DND-41 (cell line): ENCODE measurements at regions not wholly inside any gene's neighbourhood (a gene's known extent, or its start where the extent isn't known, plus 50 kb on each side); places are given as distances from the start of the nearest gene placed in this dataset.

ENCODE experiments used
- ATAC-seq: fragments of 200-7000 bp; cut with Tn5 transposase; 3 replicates; pipeline ENCODE4 v1.9.1; 2021; ENCODE audit warnings: low read depth; ENCODE audit not compliant: insufficient read depth
- DNase-seq: peaks from one replicate; pipeline ENCODE4 v3.0.0-alpha.2; 2020
- H2AFZ ChIP-seq: 2 replicates; pipeline ENCODE4 v1.6.0; 2012; ENCODE audit warnings: low read depth, low read length
- H3K27ac ChIP-seq: 2 replicates; pipeline ENCODE4 v1.5.1; 2012; ENCODE audit warnings: low read length, inconsistent platforms
- H3K27me3 ChIP-seq: fragments of 200-600 bp; sonication (generic); 2 replicates; pipeline ENCODE4 v1.6.0; 2012; ENCODE audit warnings: low read length, mild to moderate bottlenecking, inconsistent platforms; ENCODE audit not compliant: insufficient read depth, poor library complexity
- H3K36me3 ChIP-seq: 2 replicates; pipeline ENCODE4 v1.5.1; 2012; ENCODE audit warnings: low read length, inconsistent platforms; ENCODE audit not compliant: insufficient read depth
- H3K4me1 ChIP-seq: 2 replicates; pipeline ENCODE4 v1.5.1; 2012; ENCODE audit warnings: mild to moderate bottlenecking, low read length; ENCODE audit not compliant: insufficient read depth
- H3K4me2 ChIP-seq: 2 replicates; pipeline ENCODE4 v1.6.0; 2012; ENCODE audit warnings: mild to moderate bottlenecking, moderate library complexity, low read length, inconsistent platforms; ENCODE audit not compliant: insufficient read depth
- H3K4me3 ChIP-seq, 2 experiments: fragments of 200-600 bp in 1 of 2; shearing (Covaris generic) in 1 of 2; 2 replicates each; pipeline ENCODE4 v1.5.1; 2012 to 2016; ENCODE audit warnings: inconsistent platforms in 2 of 2, low read length in 2 of 2, mild to moderate bottlenecking in 2 of 2, low read depth in 1 of 2, moderate library complexity in 1 of 2
- H3K79me2 ChIP-seq: 2 replicates; pipeline ENCODE4 v1.6.0; 2012; ENCODE audit warnings: low read length, inconsistent platforms; ENCODE audit not compliant: insufficient read depth
- H3K9ac ChIP-seq: 2 replicates; pipeline ENCODE4 v1.6.0; 2012; ENCODE audit warnings: low read depth, mild to moderate bottlenecking, inconsistent platforms, low read length, moderate library complexity
- H3K9me3 ChIP-seq: 2 replicates; pipeline ENCODE4 v1.5.1; 2012; ENCODE audit warnings: low read length, moderate library complexity, mild to moderate bottlenecking, inconsistent platforms; ENCODE audit not compliant: insufficient read depth, severe bottlenecking
- H4K20me1 ChIP-seq: 2 replicates; pipeline ENCODE4 v1.6.0; 2012; ENCODE audit warnings: low read length; ENCODE audit not compliant: insufficient read depth
- EZH2 ChIP-seq: IDR thresholded peaks from 3 replicates; pipeline ENCODE4 v1.6.1; 2012; ENCODE audit warnings: borderline replicate concordance, low read depth, mild to moderate bottlenecking, moderate library complexity, low read length, inconsistent platforms; ENCODE audit not compliant: severe bottlenecking
- TF ChIP-seq, protein P1 (sequence below): IDR thresholded peaks from 2 replicates; pipeline ENCODE4 v1.5.1; 2012; ENCODE audit warnings: borderline replicate concordance, low read length, moderate library complexity, mild to moderate bottlenecking; ENCODE audit not compliant: poor library complexity, severe bottlenecking; ENCODE audit errors: extremely low read depth

DNA sequence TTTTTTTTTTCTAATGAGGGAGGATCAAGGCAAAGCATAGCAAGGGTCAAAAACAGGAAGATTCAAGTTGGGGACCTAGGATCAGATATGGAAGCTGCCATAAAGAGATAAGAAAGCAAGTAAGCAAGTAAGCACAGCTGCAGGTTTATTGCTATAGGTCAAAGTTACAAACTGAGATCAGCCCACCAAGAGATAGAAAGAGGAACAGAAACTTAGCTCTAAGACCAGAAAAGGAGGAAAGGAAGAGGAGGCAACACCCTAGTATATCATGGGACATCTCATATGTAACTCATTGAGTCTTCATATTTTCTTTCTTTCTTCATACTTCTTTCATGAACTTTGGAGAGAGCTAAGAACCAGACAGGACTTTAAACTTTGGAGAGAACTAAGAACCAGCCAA is 295.9 kb upstream of the CRIM1 start:
- no peak overlapping the region for H2AFZ ChIP-seq
- ATAC-seq (no peak), DNase-seq (no peak)
- H3K36me3 ChIP-seq = no peaks in the 10 kb centered on the region
- peaks cover 2% of the 10 kb centered on the region for H3K27me3 ChIP-seq
- no peaks in the 10 kb centered on the region for H3K79me2 ChIP-seq
- no peak overlapping the region for H3K27ac ChIP-seq
- TF ChIP-seq, protein P1, sequence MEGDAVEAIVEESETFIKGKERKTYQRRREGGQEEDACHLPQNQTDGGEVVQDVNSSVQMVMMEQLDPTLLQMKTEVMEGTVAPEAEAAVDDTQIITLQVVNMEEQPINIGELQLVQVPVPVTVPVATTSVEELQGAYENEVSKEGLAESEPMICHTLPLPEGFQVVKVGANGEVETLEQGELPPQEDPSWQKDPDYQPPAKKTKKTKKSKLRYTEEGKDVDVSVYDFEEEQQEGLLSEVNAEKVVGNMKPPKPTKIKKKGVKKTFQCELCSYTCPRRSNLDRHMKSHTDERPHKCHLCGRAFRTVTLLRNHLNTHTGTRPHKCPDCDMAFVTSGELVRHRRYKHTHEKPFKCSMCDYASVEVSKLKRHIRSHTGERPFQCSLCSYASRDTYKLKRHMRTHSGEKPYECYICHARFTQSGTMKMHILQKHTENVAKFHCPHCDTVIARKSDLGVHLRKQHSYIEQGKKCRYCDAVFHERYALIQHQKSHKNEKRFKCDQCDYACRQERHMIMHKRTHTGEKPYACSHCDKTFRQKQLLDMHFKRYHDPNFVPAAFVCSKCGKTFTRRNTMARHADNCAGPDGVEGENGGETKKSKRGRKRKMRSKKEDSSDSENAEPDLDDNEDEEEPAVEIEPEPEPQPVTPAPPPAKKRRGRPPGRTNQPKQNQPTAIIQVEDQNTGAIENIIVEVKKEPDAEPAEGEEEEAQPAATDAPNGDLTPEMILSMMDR = no peak
- TF ChIP-seq EZH2 = no peak
- no peaks in the 10 kb centered on the region for H3K4me1 ChIP-seq
- no peak overlapping the region for H3K9ac ChIP-seq
- no peaks in the 10 kb centered on the region for H3K9me3 ChIP-seq
- no peaks in the 10 kb centered on the region for H4K20me1 ChIP-seq
- no peak overlapping the region for H3K4me3 ChIP-seq
- H3K4me2 ChIP-seq = no peak overlapping the region

DNA sequence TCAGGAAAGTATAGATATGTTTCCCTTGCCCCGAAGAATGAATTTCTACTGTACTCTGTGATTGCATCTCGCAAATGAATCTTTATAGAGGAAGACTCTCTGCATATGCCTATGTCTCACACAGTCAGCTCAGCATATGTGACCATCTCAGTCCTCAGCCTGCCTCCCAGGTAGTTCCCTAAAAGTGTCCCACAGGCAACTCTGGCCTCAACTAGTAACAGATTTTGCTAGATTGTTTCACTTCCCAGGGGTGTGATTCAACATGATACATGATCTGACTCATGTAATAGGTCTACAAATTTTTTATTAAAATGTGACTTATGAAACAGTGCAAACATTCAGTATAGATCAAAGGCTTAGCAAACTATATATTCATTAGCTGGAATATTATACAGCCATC is 296.6 kb upstream of the CRIM1 start:
- no peak for DNase-seq
- H3K9ac ChIP-seq = no peak overlapping the region
- no peak overlapping the region for H3K4me2 ChIP-seq
- no peak for TF ChIP-seq EZH2
- TF ChIP-seq, protein P1 = no peak
- no peak overlapping the region for H3K4me3 ChIP-seq
- no peak overlapping the region for H3K27ac ChIP-seq
- no peaks in the 10 kb centered on the region for H3K36me3 ChIP-seq
- no peaks in the 10 kb centered on the region for H3K4me1 ChIP-seq
- no peaks in the 10 kb centered on the region for H3K79me2 ChIP-seq
- no peaks in the 10 kb centered on the region for H4K20me1 ChIP-seq
- peaks cover 2% of the 10 kb centered on the region for H3K27me3 ChIP-seq
- H3K9me3 ChIP-seq = no peaks in the 10 kb centered on the region
- H2AFZ ChIP-seq = no peak overlapping the region
- ATAC-seq = no peak

DNA sequence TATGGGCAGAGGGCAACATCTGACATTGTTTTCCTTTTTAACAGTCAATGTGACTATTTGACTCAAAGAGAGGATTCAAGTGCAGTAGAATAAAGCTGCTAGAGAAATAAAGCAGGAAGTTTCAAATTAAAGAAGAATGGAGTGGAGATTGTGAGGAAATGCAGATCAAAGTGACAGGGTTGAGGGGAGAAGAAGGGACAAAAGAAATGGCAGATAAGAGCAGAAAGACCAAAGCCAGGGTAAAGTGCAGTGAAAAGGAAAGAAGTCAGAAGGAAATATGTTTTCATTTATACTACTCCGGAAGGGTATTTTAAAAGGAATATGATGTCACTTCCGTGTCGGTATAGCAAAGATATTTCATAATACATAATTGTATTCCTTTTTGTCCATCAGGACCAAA is 297.5 kb upstream of the CRIM1 start:
- no peak overlapping the region for H3K4me2 ChIP-seq
- no peak for TF ChIP-seq EZH2
- TF ChIP-seq, protein P1 = no peak
- no peak overlapping the region for H3K4me3 ChIP-seq
- no peaks in the 10 kb centered on the region for H4K20me1 ChIP-seq
- H3K9ac ChIP-seq = no peak overlapping the region
- H3K36me3 ChIP-seq = no peaks in the 10 kb centered on the region
- no peak overlapping the region for H3K27ac ChIP-seq
- no peaks in the 10 kb centered on the region for H3K4me1 ChIP-seq
- H3K9me3 ChIP-seq = no peaks in the 10 kb centered on the region
- H2AFZ ChIP-seq = no peak overlapping the region
- DNase-seq (no peak), ATAC-seq (no peak)
- peaks cover 2% of the 10 kb centered on the region for H3K27me3 ChIP-seq
- H3K79me2 ChIP-seq = no peaks in the 10 kb centered on the region

DNA sequence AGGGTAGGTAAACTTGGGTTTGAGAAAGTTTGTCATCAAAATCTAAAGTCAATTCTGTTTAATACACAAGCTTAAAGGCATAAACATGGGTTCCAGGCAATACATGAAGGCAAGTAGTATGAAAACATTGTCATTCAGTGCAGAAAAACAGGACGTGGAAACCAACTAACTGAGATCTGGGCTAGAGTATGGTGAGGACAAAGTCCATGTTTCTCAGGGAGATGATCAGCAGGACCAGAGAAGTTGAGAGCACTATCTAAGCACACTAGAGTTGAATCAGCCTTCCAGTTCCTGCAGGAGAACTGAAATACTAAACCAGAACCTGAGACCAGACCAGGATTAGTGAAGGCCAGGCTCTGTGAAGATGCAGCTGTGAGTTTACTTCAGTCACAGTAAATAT is 302.8 kb upstream of the CRIM1 start:
- Histone ChIP-seq H3K4me3 (no peak overlapping the region), H3K27me3 (peaks cover 2% of the 10 kb centered on the region), H3K4me1 (no peaks in the 10 kb centered on the region), H3K79me2 (no peaks in the 10 kb centered on the region), H3K36me3 (no peaks in the 10 kb centered on the region), H2AFZ (no peak overlapping the region), H3K9ac (no peak overlapping the region), H3K9me3 (no peaks in the 10 kb centered on the region), H4K20me1 (no peaks in the 10 kb centered on the region), H3K27ac (no peak overlapping the region), H3K4me2 (no peak overlapping the region)
- no peak for TF ChIP-seq EZH2
- TF ChIP-seq, protein P1 = no peak
- DNase-seq (no peak), ATAC-seq (no peak)
